Stimulated activated naive B cell treated with anti-CD40 and anti-IgM and Interleukin-4, amounts not matched to agents 10 μg/mL and 1 μg/mL and 100 μg/mL, for 72 hours (primary cell): ENCODE measurements at regions not wholly inside any gene's neighbourhood (a gene's known extent, or its start where the extent isn't known, plus 50 kb on each side); places are given as distances from the start of the nearest gene placed in this dataset.

Source experiments
- ATAC-seq, 2 donors: fragments of 150-1000 bp; cut with Tn5 transposase; replicated peaks; 2 replicates each; pipeline ENCODE4 v1.10.0; 2021; ENCODE audit warnings: moderate library complexity in 1 of 2
- DNase-seq: peaks from one replicate; pipeline ENCODE4 v3.0.0; 2021
- H3K27ac Mint-ChIP-seq: one replicate; pipeline ENCODE4 v1.8.0; 2022; ENCODE audit warnings: mild to moderate bottlenecking, mixed read lengths
- H3K27me3 Mint-ChIP-seq, 2 donors: one replicate each; pipeline ENCODE4 v1.8.0; 2022; ENCODE audit warnings: mixed read lengths in 2 of 2
- H3K36me3 Mint-ChIP-seq, 2 donors: one replicate each; pipeline ENCODE4 v1.8.0; 2022; ENCODE audit warnings: mixed read lengths in 2 of 2, mild to moderate bottlenecking in 1 of 2
- H3K4me1 Mint-ChIP-seq, 2 donors: one replicate each; pipeline ENCODE4 v1.8.0; 2022; ENCODE audit warnings: mixed read lengths in 2 of 2, mild to moderate bottlenecking in 1 of 2
- H3K4me3 Mint-ChIP-seq, 2 donors: one replicate each; pipeline ENCODE4 v1.8.0; 2022; ENCODE audit warnings: mild to moderate bottlenecking in 2 of 2, mixed read lengths in 2 of 2, moderate library complexity in 1 of 2
- H3K9me3 Mint-ChIP-seq, 2 donors: one replicate each; pipeline ENCODE4 v1.8.0; 2022; ENCODE audit warnings: mixed read lengths in 2 of 2, mild to moderate bottlenecking in 1 of 2

- H3K27me3 Mint-ChIP-seq = no peaks in the 10 kb centered on the region
- H3K27ac Mint-ChIP-seq = no peak overlapping the region
- DNase-seq (no peak), ATAC-seq (no peak)
- peaks cover 0 to 6% of the 10 kb centered on the region in 2 donors for H3K9me3 Mint-ChIP-seq
- H3K4me1 Mint-ChIP-seq = no peaks in the 10 kb centered on the region
- H3K36me3 Mint-ChIP-seq = no peaks in the 10 kb centered on the region
- H3K4me3 Mint-ChIP-seq = no peak overlapping the region
Measured at GRCh38 chr5:23253621-23254198, 253.7 kb upstream of the PRDM9 start.

- Mint-ChIP-seq H3K27me3 (no peaks in the 10 kb centered on the region), H3K27ac (no peak overlapping the region), H3K9me3 (peaks cover 2 to 7% of the 10 kb centered on the region in 2 donors), H3K36me3 (no peaks in the 10 kb centered on the region), H3K4me1 (no peaks in the 10 kb centered on the region), H3K4me3 (no peak overlapping the region)
- ATAC-seq (no peak), DNase-seq (no peak)
Measured at GRCh38 chr5:23242891-23243290, 264.5 kb upstream of the PRDM9 start.

GRCh38 chr5:23235246-23235645 is 272.2 kb upstream of the PRDM9 start:
- Mint-ChIP-seq H3K4me3 (no peak overlapping the region), H3K36me3 (no peaks in the 10 kb centered on the region), H3K27me3 (no peaks in the 10 kb centered on the region), H3K27ac (no peak overlapping the region), H3K4me1 (no peaks in the 10 kb centered on the region), H3K9me3 (peaks cover 3 to 4% of the 10 kb centered on the region in 2 donors)
- ATAC-seq = no peak
- no peak for DNase-seq

GRCh38 chr5:23234197-23234596 is 273.2 kb upstream of the PRDM9 start:
- no peak for ATAC-seq
- H3K9me3 Mint-ChIP-seq = peaks cover 3 to 4% of the 10 kb centered on the region in 2 donors
- H3K27me3 Mint-ChIP-seq = no peaks in the 10 kb centered on the region
- no peak overlapping the region for H3K27ac Mint-ChIP-seq
- DNase-seq = no peak
- no peaks in the 10 kb centered on the region for H3K36me3 Mint-ChIP-seq
- no peak overlapping the region for H3K4me3 Mint-ChIP-seq
- H3K4me1 Mint-ChIP-seq = no peaks in the 10 kb centered on the region

- H3K27ac Mint-ChIP-seq = no peak overlapping the region
- no peak for ATAC-seq
- no peak for DNase-seq
- H3K9me3 Mint-ChIP-seq = no peaks in the 10 kb centered on the region
- H3K36me3 Mint-ChIP-seq = no peaks in the 10 kb centered on the region
- H3K27me3 Mint-ChIP-seq = no peaks in the 10 kb centered on the region
- H3K4me1 Mint-ChIP-seq = no peaks in the 10 kb centered on the region
- no peak overlapping the region for H3K4me3 Mint-ChIP-seq
Measured at GRCh38 chr5:23223846-23224245, 283.6 kb upstream of the PRDM9 start.

GRCh38 chr5:23221831-23222230 is 285.6 kb upstream of the PRDM9 start:
- Mint-ChIP-seq H3K36me3 (no peaks in the 10 kb centered on the region), H3K27ac (no peak overlapping the region), H3K4me1 (no peaks in the 10 kb centered on the region), H3K27me3 (no peaks in the 10 kb centered on the region), H3K9me3 (no peaks in the 10 kb centered on the region), H3K4me3 (no peak overlapping the region)
- ATAC-seq = no peak
- DNase-seq = no peak

GRCh38 chr5:23217159-23217558 is 290.2 kb upstream of the PRDM9 start:
- no peaks in the 10 kb centered on the region for H3K36me3 Mint-ChIP-seq
- H3K27me3 Mint-ChIP-seq = no peaks in the 10 kb centered on the region
- no peak overlapping the region for H3K27ac Mint-ChIP-seq
- ATAC-seq = no peak
- peaks cover 0 to 3% of the 10 kb centered on the region in 2 donors for H3K9me3 Mint-ChIP-seq
- DNase-seq = no peak
- H3K4me3 Mint-ChIP-seq = no peak overlapping the region
- H3K4me1 Mint-ChIP-seq = no peaks in the 10 kb centered on the region

- H3K27me3 Mint-ChIP-seq = no peaks in the 10 kb centered on the region
- no peak for ATAC-seq
- no peak for DNase-seq
- no peaks in the 10 kb centered on the region for H3K36me3 Mint-ChIP-seq
- no peak overlapping the region for H3K27ac Mint-ChIP-seq
- no peak overlapping the region for H3K4me3 Mint-ChIP-seq
- H3K9me3 Mint-ChIP-seq = peaks cover 0 to 3% of the 10 kb centered on the region in 2 donors
- no peaks in the 10 kb centered on the region for H3K4me1 Mint-ChIP-seq
Measured at GRCh38 chr5:23216345-23216744, 291.1 kb upstream of the PRDM9 start.

- no peaks in the 10 kb centered on the region for H3K36me3 Mint-ChIP-seq
- no peaks in the 10 kb centered on the region for H3K27me3 Mint-ChIP-seq
- DNase-seq (peak; percentile 5), ATAC-seq (peak; percentile 78 to 80)
- no peak overlapping the region for H3K4me3 Mint-ChIP-seq
- peaks cover 0 to 2% of the 10 kb centered on the region in 2 donors for H3K9me3 Mint-ChIP-seq
- H3K27ac Mint-ChIP-seq = no peak overlapping the region
- H3K4me1 Mint-ChIP-seq = peaks cover 0 to 1% of the 10 kb centered on the region in 2 donors
Measured at GRCh38 chr5:23208959-23209431, 298.4 kb upstream of the PRDM9 start.

GRCh38 chr5:23204111-23204510 is 303.3 kb upstream of the PRDM9 start:
- DNase-seq (no peak), ATAC-seq (no peak)
- H3K9me3 Mint-ChIP-seq = peaks cover 0 to 3% of the 10 kb centered on the region in 2 donors
- H3K27ac Mint-ChIP-seq = no peak overlapping the region
- H3K4me1 Mint-ChIP-seq = peaks cover 0 to 1% of the 10 kb centered on the region in 2 donors
- H3K27me3 Mint-ChIP-seq = no peaks in the 10 kb centered on the region
- no peak overlapping the region for H3K4me3 Mint-ChIP-seq
- no peaks in the 10 kb centered on the region for H3K36me3 Mint-ChIP-seq

- DNase-seq (no peak), ATAC-seq (no peak)
- H3K4me3 Mint-ChIP-seq = no peak overlapping the region
- H3K9me3 Mint-ChIP-seq = peaks cover 0 to 1% of the 10 kb centered on the region in 2 donors
- no peak overlapping the region for H3K27ac Mint-ChIP-seq
- no peaks in the 10 kb centered on the region for H3K27me3 Mint-ChIP-seq
- H3K36me3 Mint-ChIP-seq = no peaks in the 10 kb centered on the region
- no peaks in the 10 kb centered on the region for H3K4me1 Mint-ChIP-seq
Measured at GRCh38 chr5:23169660-23170416, 316.7 kb upstream of the CDH12 start.

GRCh38 chr5:23164971-23165370 is 311.8 kb upstream of the CDH12 start:
- Mint-ChIP-seq H3K27me3 (no peaks in the 10 kb centered on the region), H3K4me1 (no peaks in the 10 kb centered on the region), H3K27ac (no peak overlapping the region), H3K9me3 (peaks cover 0 to 1% of the 10 kb centered on the region in 2 donors), H3K36me3 (no peaks in the 10 kb centered on the region), H3K4me3 (no peak overlapping the region)
- ATAC-seq (no peak), DNase-seq (no peak)

- H3K4me3 Mint-ChIP-seq = no peak overlapping the region
- H3K9me3 Mint-ChIP-seq = peaks cover 3% of the 10 kb centered on the region in 2 donors
- no peak overlapping the region for H3K27ac Mint-ChIP-seq
- H3K36me3 Mint-ChIP-seq = no peaks in the 10 kb centered on the region
- no peaks in the 10 kb centered on the region for H3K4me1 Mint-ChIP-seq
- H3K27me3 Mint-ChIP-seq = no peaks in the 10 kb centered on the region
- DNase-seq (no peak), ATAC-seq (no peak)
Measured at GRCh38 chr5:23158179-23158578, 305.0 kb upstream of the CDH12 start.

- Mint-ChIP-seq H3K4me3 (no peak overlapping the region), H3K36me3 (no peaks in the 10 kb centered on the region), H3K4me1 (no peaks in the 10 kb centered on the region), H3K9me3 (peaks cover 1 to 3% of the 10 kb centered on the region in 2 donors), H3K27ac (no peak overlapping the region), H3K27me3 (no peaks in the 10 kb centered on the region)
- ATAC-seq (no peak), DNase-seq (no peak)
Measured at GRCh38 chr5:23157716-23158115, 304.6 kb upstream of the CDH12 start.

- ATAC-seq = no peak
- no peaks in the 10 kb centered on the region for H3K36me3 Mint-ChIP-seq
- no peaks in the 10 kb centered on the region for H3K4me1 Mint-ChIP-seq
- H3K9me3 Mint-ChIP-seq = peaks cover 1 to 3% of the 10 kb centered on the region in 2 donors
- no peak overlapping the region for H3K4me3 Mint-ChIP-seq
- DNase-seq = no peak
- H3K27ac Mint-ChIP-seq = no peak overlapping the region
- no peaks in the 10 kb centered on the region for H3K27me3 Mint-ChIP-seq
Measured at GRCh38 chr5:23157169-23157568, 304.0 kb upstream of the CDH12 start.
